ENCODE measurements at regions not wholly inside any gene's neighbourhood (a gene's known extent, or its start where the extent isn't known, plus 50 kb on each side); places are given as distances from the start of the nearest gene placed in this dataset.

DNA sequence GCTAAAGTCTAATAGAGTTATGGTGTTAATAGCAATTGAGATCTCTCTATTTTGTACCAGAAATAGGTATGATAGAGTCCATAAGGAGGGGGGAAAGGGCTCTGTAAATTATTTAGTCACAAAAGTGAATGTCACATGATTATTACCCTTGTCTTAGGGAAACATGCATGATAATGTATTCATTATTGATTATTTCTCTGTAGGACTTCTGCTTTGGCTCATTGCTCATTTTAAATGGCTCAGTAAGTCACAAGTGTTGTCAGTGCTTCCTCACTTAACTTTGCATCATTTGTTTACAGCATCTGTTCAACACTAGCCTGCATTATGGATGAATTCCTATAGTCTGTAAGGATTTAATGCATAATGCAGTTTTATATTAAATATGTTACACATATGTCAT is 788.8 kb upstream of the EDIL3 start:
- no peak for TF ChIP-seq POLR2A (IDR thresholded peaks at IDR 0.05)
- TF ChIP-seq, protein P1, sequence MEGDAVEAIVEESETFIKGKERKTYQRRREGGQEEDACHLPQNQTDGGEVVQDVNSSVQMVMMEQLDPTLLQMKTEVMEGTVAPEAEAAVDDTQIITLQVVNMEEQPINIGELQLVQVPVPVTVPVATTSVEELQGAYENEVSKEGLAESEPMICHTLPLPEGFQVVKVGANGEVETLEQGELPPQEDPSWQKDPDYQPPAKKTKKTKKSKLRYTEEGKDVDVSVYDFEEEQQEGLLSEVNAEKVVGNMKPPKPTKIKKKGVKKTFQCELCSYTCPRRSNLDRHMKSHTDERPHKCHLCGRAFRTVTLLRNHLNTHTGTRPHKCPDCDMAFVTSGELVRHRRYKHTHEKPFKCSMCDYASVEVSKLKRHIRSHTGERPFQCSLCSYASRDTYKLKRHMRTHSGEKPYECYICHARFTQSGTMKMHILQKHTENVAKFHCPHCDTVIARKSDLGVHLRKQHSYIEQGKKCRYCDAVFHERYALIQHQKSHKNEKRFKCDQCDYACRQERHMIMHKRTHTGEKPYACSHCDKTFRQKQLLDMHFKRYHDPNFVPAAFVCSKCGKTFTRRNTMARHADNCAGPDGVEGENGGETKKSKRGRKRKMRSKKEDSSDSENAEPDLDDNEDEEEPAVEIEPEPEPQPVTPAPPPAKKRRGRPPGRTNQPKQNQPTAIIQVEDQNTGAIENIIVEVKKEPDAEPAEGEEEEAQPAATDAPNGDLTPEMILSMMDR (IDR thresholded peaks at IDR 0.05), result no peak
